NCI-H1092 (cell line): ENCODE measurements at regions not wholly inside any gene's neighbourhood (a gene's known extent, or its start where the extent isn't known, plus 50 kb on each side); places are given as distances from the start of the nearest gene placed in this dataset.
A peak's percentile ranks its signal among the peaks of the same experiment; 100 is the strongest.
"Not testable (repeated sequence)": the region's sequence is repeated elsewhere in the genome, so short reads cannot be mapped to it uniquely, and the experiment has no call there.

Source experiments
- DNase-seq: peaks from one replicate; lab custom pipeline; 2025; lab: John Stamatoyannopoulos, UW

DNA sequence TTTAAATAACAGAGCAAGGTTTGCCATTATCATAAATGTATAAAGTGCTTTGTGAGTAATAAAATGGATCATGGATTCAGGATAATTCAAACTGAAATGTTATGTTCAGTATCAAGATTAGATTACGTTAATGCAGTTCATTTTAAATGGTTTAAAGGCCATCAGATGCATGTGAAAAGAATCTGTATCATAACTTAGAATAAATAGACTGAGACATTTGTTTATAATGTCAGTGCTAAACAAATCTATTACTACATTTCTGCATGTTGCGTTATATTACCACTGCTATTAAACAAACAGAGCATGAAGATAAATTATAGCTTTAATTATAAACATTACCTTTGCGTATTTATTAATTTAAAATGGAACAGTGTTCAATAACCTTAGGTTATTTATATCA, 160.2 kb downstream of the TOX3 start:
- DNase-seq = no peak

DNA sequence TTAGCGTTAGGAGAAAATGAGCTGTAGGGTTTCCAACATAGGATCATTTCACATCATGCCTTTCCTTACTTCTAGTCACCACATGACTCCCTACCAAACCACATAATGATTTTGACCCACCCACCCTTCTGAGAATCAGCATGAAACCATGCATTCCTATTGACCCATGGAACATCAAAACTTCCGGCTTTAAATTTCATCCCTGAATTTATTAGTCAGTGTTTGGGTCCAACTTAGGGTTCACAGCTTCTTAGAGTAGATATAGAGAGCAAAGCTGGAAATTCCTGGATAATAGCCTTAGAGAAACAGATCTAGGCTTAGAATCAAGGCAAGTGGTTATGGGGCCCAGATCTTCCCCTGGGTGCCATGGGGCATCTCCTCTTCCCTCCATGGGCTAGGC, 162.6 kb downstream of the TOX3 start:
- no peak for DNase-seq

DNA sequence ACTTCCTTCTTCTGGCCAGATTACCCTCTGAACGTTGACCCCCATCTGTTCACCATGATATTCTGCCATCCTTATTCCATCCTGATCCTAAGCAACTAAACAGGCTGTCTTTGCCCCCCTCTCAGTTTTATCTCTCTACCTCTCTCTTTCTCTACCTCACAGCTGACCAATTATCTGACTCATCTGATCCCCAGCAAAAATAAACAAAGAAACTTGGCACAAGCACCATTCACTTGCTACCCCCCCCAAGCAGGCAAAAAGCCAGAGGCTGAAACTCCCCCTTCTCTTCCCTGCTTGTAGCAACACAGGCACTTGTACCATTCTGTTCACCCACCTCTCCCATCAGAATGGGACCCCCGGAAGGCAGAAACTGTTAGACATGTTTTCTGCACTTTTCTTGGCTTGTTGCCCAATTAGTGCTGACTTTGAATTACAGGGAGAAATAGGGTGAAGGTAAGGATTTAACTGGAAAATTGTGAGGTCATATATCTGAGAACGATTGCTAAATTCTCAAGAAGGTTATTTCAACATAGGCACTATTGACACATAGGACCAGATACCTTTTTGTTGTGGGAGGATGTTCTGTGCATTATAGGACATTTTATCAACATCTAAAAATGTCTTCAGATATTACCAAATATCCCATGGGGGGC, 163.2 kb downstream of the TOX3 start:
- DNase-seq = peak; percentile 43

DNA sequence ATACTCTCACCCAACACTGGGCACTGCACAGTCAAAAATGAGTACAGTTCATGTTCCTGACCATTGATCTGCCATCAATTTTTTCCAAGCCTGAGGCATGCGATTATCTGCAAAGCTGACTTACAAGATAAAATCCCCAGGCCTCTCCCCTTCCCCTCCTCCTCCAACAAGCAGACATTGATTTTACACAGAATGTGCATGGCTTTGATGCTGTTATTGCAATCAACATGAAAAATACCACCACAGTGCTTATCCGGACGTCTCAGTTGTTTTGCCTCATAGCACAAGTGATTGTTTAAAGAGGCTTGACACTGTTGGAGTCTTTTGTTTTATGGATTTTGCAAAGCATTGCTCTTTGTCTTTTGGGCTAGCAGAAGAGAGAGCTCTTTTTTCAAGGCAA, 163.8 kb downstream of the TOX3 start:
- DNase-seq = no peak

DNA sequence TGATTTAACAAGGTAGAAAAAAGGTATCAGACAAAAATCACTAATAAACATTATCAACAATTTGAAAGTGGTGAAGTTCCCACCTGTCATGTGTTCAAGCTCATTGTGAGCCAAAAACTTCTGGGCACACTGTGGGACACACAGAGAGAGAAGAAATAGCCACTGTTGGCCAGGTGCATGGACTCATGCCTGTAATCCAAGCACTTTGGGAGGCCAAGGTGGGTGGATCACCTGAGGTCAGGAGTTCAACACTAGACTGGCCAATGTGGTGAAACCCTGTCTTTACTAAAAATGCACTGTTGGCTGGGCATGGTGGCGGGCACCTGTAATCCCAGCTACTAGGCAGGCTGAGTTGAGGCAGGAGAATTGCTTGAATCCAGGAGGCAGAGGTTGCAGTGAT, 167.4 kb downstream of the TOX3 start:
- no peak for DNase-seq

DNA sequence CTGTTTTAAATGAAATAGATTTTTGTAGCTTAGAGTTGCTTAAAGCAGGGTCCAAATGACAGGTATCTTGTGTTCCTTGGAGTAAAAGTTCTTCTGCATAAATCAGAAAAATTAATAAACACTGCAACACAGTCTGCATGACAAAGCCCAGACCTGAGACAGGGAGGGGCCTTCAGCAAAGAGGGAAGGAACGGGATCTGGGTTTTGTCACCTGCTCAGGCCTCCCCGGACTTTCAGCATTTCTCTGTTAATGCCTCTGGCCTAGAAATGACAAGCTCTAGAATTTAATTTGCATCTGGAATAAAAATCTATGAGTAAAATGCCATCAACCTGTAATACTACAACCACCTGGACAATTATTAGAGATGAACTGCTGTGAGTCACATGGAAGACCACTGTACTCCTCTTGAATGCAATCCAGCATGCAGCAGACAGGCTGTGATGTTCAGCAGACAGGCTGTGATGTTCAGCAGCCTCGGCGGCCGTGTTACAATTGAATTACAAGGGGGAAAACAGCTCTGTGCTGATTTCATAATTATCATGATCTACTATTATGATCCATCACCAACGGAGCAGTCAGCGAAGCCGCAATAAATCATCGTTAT, 170.2 kb downstream of the TOX3 start:
- DNase-seq = no peak

DNA sequence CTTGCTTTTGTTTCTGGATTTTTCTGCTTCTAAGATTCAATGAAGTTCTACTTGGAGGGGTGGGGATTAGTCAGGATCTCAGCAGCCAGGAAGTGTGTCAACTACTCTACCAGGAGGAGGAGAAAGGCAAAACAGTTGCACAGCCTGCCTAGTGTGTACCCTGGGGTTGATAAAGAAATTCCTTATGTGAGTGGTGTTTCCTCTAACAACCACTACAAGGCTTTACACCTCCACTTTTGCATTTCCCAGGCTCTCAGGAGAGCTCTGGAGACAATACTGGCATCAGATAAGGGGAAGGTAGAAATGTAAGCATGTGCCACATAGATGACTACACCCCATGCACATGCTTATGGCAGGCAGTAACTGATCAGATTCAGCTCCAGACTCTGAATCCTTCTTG, 174.6 kb downstream of the TOX3 start:
- no peak for DNase-seq

DNA sequence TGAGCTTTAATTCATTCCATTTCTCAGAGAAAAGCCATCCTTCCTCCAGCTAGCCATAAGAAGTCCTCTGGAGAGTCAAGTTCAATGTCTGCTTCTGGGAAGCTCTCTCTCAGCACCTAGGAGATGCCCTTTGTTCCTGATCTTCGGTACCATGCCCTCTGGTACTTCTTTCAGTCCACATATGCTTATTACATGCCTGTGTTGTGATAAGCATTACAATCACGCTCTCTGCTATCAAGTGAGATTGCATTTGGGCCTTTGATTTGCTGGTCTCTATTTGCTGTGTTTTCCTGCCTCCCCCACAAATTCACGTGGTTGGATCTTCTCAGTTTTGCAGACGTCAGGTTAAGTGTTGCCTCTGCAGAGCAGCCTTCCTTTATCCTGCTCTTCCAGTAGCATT, 178.1 kb downstream of the TOX3 start:
- no peak for DNase-seq

DNA sequence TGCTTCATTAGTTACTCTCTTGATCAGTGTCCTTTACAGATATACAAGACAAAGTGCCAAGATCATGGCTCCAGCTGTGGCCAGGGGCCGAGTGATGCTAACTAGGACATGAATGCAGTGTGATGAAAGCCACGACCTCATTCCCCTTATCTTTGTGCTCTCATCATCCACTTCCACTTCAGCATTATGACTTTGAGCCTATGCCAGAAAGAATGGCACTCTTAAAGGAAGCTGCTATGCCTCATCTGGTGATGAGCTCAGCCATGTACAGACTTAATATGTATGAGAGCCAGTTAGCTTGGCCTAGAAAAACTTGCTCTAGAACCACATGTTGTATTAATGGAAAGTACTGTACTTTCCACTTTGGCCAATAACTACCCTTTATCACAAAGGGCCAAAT, 179.1 kb downstream of the TOX3 start:
- peak; percentile 34 for DNase-seq

DNA sequence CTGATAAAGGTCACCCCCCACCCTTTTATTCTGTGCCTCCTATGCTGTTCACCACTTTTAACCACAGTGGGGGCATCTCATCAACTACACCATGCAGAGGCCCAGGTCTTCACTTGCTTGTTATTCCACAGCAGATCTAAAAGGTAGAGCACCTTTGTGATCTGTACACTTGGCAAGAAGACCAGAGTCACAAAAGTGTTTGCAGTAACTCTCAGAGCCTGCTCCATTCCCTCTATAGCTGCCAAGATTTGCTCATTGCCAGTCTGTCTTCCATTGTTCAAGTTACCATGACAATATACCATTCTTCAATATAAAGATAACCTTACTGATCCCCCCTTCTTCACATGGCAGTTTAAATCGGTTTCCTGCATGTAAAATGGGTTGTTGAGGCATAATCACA, 180.0 kb downstream of the TOX3 start:
- peak; percentile 19 for DNase-seq

DNA sequence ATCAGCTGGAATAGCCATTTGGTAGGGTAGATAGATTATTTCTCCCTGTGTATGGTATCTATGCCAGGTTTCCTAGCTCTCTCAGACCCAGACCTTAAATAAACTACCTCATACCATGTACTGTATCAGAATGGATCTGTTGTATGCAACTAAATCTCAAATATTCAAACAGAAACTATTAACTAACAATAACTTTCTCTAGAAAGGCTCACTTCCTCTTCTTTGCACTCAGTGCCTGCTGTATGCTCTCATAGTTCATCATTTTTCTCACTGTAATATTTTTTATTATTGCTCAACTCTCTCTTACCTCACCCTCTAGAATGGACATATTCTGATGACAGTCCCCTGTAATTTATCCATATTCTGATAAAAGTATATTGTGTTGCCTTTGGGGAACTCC, 182.4 kb downstream of the TOX3 start:
- no peak for DNase-seq

DNA sequence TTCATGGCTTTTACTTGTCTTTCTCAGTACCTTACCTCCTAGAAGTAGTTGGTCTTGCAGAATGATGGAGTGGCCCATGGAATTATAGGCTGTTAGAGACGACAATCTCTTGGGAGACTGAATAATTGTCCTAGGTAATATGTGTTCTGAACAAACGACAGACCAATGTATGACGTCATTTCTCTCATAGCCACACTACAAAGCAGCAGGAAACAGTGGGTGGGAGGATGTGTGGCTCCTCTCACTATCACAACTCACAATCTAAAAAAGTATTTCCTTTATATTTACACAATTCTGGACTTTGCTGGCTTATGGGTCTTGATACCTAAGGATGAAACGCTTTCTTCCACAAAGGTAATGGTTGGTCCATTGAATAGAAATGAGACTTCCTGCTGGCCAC, 183.9 kb downstream of the TOX3 start:
- DNase-seq = no peak

DNA sequence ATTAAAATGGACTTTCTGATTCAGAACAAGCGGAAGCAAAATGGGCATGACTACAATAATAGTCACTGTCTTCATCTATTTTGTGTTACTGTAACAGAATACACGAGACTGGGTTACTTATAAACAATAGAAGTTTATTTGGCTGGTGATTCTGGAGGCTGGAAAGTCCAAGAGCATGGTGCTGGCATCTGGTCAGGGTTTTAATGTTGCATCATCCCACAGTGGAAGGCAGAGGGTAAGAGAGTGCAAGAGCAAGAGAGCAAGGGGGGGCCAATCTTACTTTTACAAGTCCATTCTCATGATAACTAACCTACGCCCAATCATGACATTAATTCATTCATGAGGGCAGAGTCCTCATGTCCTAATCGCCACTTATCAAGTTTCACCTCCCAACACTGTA, 189.2 kb downstream of the TOX3 start:
- no peak for DNase-seq

DNA sequence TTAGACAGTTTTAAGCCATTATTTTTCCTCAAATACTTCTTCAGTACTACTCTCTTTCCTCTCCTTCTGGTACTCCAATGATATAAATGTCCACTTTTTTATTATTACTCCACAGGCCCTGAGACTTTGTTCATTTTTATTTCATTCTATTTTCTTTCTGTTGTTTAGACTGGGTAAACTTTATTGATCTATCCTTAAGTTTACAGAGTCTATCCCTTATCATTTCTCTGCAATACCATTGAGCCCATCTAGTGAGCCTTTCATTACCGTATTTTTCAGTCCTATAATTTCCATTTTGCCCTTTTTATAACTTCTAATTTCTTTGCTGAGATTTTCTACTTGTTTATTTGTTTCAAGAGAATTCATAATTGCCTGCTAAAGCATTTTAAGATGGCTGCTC, 193.7 kb downstream of the TOX3 start:
- no peak for DNase-seq

DNA sequence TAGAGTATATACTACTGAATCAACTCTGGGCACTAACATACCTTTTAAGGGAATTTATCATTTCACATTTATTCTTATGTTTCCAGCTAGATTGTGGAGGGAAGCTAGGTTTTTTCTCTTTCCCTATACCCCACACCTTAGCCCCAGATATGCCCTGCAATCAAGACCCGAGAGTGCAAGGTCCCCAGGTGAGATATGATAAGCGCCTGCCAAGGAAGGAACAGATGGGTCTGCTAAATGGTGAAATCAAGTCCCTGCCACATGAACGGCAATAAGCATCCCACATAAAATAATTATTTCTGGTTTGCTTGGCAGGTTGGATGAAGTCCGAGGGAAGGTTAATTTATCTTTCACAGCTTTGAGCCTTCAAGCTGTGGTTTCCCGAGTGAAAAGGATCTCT, 195.5 kb downstream of the TOX3 start:
- DNase-seq = no peak

DNA sequence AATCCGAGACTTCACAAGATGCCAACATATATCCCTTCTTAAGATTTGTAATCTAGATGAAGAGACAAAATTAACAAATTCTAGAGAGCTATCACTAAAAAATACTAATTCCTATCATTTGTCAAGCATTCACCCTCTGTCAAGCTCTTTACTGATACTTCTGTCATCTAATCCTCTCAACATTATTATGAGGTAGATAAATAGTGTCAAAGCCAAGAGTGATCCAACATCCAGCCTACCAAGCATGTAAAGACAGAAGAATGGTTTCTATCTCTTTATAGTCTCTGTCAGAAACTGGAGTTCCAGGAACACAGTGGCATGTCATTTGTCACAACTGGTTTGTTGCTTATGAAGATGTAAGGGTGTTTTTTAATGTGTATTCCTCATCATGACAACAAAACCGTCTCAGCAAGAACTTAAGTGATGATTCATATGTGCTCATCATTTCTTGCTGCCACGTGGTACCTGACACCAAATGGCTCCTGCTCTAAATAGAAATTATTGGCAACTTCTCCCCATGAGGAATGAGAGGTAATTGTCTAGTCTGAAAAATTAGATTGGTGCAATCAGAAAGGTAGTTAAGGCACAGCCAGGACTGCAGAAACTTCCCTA, 196.8 kb downstream of the TOX3 start:
- DNase-seq = no peak

DNA sequence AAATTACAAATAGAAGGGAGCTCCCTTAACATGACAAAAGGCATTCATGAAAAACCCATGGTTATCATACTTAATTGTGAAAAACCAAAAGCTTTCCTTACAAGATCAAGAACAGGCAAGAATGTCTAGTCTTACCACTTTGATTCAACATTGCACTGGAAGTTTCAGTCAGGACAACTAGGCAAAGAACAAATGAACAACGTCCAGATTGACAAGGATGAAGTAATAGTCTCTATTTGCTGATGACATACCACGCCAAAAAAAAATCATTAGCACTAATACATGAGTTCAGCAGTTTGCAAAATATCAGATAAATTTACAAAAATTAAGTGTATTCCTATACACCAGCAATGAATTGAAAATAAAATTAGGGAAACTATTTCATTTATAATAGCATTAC, 200.2 kb downstream of the TOX3 start:
- DNase-seq = no peak

DNA sequence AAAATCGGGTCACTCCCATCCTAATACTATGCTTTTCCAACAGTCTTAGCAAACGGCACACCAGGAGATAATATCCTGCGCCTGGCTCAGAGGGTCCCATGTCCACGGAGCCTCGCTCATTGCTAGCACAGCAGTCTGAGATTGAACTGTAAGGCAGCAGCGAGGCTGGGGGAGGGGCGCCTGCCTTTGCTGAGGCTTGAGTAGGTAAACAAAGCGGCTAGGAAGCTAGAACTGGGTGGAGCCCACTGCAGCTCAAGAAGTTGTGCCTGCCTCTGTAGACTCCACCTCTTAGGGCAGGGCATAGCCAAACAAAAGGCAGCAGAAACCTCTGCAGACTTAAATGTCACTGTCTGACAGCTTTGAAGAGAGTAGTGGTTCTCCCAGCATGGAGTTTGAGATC, 213.3 kb downstream of the TOX3 start:
- DNase-seq = not testable (repeated sequence)

DNA sequence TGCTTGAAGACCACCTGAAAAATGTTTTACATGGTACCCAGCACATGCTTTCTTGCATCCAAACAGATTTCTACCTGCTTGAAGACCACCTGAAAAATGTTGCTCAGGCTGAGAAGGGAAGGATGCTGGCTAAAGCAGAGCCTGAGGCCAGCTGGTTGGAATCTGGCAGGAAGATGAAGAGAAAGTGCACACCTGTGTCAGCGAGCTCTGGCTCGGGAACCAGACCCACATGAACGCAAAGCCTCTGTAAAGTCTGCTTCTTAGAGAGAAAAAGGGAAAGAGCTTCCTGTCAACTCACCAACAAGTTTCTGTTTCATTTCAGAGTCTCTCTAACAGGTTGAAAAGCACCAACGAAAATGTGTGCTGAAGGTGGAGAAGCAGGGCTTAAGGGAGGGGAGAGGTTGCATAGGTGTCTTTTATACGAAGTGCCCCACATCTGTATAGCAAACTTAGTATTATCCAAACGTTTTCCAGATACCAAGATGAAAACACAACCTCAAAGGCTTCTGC, 226.0 kb downstream of the TOX3 start:
- no peak for DNase-seq

DNA sequence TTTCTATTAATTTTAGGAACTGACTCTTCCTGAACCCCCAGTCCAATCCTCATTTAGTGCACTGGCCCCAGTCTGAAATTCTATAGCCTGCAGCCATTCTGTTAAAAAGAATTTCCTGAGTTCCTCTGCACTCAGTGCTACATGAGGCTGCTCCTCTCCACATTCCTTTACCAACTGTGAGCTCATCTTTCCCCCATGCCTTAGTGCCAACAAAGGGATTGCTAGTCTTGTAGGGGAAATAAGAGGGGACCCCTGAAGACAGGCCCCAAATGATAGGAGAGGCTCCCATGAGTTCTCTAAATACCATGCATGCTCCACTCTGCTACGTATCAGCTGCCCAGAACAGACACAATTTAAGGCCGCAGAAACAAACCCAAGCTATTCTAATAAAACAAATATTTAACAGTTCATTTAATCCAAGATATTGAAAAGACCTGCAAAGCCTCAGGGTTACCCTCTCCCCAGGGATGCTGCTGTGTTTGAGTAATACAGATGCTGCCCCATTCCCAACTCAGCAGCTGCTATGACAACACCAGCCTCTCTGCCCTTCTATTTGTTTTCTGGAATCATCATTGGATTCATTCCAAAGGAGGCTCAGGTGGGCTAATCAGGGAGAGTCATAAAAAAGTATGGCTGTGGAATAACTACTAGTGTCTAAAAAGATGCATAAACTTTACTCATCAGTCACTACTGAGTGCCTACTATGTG, 228.5 kb downstream of the TOX3 start:
- peak; percentile 89 for DNase-seq

DNA sequence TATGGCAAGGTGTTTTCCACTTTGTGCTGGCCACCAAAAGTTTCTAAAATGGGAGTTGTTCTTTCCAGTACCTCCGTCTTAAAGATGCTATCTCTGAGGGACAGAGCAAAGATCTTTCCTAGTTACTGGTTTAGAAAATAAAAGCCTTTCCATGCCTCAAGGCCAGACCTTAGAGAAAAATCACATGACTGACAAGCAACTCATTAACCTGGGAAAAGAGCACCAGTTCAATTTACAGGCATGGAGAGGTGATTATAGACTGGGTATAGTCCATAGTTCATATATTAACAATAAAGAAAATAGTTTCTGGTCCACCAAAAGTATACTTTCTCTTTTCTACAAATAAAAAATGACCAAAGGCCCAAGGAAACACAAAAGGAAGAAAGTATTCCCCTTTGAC, 230.7 kb downstream of the TOX3 start:
- no peak for DNase-seq

DNA sequence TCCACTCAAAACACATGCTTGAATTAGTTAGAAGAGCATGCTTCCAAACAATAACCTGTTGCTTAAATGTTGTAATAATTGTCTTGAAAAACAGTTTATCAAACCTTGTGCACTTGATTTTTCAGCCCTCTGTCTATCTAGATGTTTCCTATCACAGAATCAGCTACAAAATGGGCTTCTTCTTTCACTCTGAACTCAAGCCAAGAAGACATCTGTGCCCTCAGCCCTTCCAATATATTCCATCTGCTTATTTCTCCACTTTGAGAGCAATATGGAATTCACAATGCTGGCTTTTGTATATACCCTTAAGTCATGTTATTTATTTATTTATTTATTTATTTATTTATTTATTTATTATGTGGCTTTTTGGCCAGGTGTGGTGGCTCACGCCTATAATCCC, 234.2 kb downstream of the TOX3 start:
- DNase-seq = no peak
